Hepatocyte (in vitro differentiated cells): ENCODE measurements at regions not wholly inside any gene's neighbourhood (a gene's known extent, or its start where the extent isn't known, plus 50 kb on each side); places are given as distances from the start of the nearest gene placed in this dataset.

Experiments used
- CTCF ChIP-seq: fragments of 200-600 bp; sonication (generic); IDR thresholded peaks from 2 replicates; pipeline ENCODE4 v1.5.1; 2016; ENCODE audit warnings: antibody characterized with exemption, mild to moderate bottlenecking; ENCODE audit not compliant: poor library complexity
- EZH2 ChIP-seq: fragments of 200-600 bp; sonication (generic); IDR thresholded peaks from 2 replicates; pipeline ENCODE4 v1.6.1; 2016; ENCODE audit warnings: antibody characterized with exemption, mild to moderate bottlenecking, borderline replicate concordance

GRCh38 chr20:11851646-11852045 is 66.0 kb upstream of the BTBD3 start:
- TF ChIP-seq CTCF (no peak), EZH2 (no peak)
